B cell (primary cell): ENCODE measurements at regions not wholly inside any gene's neighbourhood (a gene's known extent, or its start where the extent isn't known, plus 50 kb on each side); places are given as distances from the start of the nearest gene placed in this dataset.

Experiments used
- CTCF ChIP-seq: fragments of 200-600 bp; IDR thresholded peaks from one replicate; pipeline ENCODE4 v1.8.0; 2022; ENCODE audit warnings: antibody characterized with exemption, mild to moderate bottlenecking
- EZH2 ChIP-seq: IDR thresholded peaks from 2 replicates; pipeline ENCODE4 v1.6.1; 2012; ENCODE audit warnings: borderline replicate concordance, low read depth, mild to moderate bottlenecking, moderate library complexity, low read length; ENCODE audit not compliant: insufficient read depth, poor library complexity, severe bottlenecking

DNA sequence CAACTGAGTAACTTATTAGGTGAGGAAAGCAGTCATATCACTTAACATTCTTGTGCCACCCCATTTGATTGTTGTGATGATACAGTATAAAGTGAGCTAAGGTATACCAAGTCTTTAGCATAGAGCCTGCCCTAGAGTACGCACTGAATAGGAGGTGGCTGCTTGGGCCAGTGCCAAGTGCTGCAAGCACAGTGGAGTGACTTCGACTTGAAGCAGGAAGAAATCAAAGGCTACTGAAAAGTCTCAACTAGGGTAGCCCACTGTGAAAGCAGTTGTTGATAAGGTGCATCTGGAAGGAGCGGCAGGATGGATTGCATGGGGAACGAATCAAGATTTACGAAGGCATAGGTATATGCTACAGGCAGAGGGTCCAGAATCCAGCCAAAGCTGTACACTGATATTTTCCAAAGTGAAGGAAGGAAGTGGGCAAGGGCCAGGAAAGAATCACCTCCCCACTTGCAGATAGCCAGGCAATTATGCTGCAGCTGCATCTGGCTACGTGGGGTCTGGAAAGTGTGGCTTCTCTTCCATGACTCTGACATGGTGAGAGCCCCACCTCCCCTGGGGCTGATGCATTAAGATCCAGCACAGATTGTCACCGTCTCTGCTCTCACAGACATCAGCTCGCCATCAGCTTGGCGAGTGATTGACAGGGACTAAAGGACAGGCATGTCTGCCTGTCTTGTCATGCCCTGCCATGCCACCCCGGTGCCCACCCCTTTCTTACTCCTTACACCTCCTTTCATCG, 287.0 kb upstream of the PLXNA2 start:
- TF ChIP-seq CTCF (no peak), EZH2 (no peak)
